GM23248 (cell line): ENCODE measurements at regions not wholly inside any gene's neighbourhood (a gene's known extent, or its start where the extent isn't known, plus 50 kb on each side); places are given as distances from the start of the nearest gene placed in this dataset.

Experiments used
- EZH2 ChIP-seq: fragments of 200-600 bp; sonication (generic); IDR thresholded peaks from 2 replicates; pipeline ENCODE4 v1.6.1; 2018; ENCODE audit warnings: antibody characterized with exemption, mild to moderate bottlenecking; ENCODE audit not compliant: insufficient read depth, poor library complexity, severe bottlenecking
- EZH2phosphoT487 ChIP-seq: fragments of 200-600 bp; sonication (generic); IDR thresholded peaks from 2 replicates; pipeline ENCODE4 v1.6.1; 2018; ENCODE audit warnings: antibody characterized with exemption, moderate library complexity, mild to moderate bottlenecking, low read depth; ENCODE audit not compliant: insufficient read depth

DNA sequence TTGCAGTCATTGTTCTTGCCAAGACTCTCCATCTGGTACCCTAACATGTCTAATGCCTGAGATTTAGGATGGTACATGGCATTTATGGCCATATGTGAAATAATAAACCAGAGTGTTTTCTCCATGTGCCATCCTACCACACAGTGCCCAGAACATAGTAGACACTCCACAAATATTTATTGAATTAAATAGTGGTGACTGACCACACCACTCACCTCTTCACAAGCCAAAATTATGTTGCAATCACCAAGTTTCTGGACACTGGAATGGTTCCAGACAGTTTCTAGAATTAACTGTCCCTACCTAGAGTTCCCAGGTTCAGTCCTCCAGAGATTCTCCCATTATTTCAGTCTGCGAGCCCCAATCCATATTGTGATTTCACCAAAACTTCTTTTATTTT, 427.3 kb downstream of the KIF16B start:
- TF ChIP-seq EZH2phosphoT487, result no peak
- no peak for TF ChIP-seq EZH2
